GM18505 (cell line): ENCODE measurements at regions not wholly inside any gene's neighbourhood (a gene's known extent, or its start where the extent isn't known, plus 50 kb on each side); places are given as distances from the start of the nearest gene placed in this dataset.
"Not testable (repeated sequence)": the region's sequence is repeated elsewhere in the genome, so short reads cannot be mapped to it uniquely, and the experiment has no call there.

Experiments used
- ATAC-seq: cut with Tn5 transposase; IDR thresholded peaks from one replicate; pipeline ENCODE4 v1.9.1; 2021; ENCODE audit not compliant: unreplicated experiment
- POLR2A ChIP-seq: IDR thresholded peaks from 4 replicates; pipeline ENCODE4 v1.6.1; 2011; ENCODE audit warnings: borderline replicate concordance; ENCODE audit not compliant: insufficient read depth, insufficient read length; ENCODE audit errors: extremely low read depth

DNA sequence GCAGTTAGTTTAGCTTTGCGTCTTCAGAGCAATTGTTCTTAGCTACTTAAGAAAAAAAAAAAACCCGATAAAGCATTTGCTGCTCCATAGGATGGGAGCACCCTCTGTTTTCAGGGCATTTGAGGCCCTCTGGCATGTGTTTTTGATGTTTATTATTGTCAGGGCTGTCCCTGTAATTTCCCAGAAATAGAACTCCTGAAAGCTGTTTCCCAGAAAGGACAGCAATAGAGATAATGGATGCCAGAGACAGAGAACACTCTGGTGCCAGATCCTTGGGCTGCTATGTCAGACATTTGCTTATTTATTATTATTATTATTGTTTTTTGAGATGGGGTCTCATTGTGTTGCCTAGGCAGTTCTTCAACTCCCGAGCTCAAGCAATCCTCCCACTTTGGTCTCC, 201.3 kb downstream of the ALG10 start:
- ATAC-seq, result no peak
- no peak for TF ChIP-seq POLR2A

DNA sequence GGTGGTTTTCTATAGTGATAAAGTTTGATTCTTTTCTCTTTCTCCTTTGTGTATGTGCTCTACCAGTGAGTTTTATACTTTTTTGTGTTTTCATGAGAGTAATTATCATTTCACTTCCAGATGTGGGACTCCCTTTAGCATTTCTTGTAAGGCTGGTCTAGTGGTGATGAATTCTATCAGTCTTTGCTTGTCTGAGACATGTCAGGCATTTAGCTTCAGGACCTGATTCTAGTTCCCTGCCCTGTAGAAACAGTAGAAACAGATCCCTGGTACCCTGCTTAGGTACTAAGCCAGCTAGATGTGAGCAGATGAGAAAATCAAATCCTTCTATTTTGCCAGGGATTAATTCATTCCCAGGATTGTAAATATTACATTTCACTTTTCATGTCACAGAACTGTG, 203.7 kb downstream of the ALG10 start:
- not testable (repeated sequence) for ATAC-seq

DNA sequence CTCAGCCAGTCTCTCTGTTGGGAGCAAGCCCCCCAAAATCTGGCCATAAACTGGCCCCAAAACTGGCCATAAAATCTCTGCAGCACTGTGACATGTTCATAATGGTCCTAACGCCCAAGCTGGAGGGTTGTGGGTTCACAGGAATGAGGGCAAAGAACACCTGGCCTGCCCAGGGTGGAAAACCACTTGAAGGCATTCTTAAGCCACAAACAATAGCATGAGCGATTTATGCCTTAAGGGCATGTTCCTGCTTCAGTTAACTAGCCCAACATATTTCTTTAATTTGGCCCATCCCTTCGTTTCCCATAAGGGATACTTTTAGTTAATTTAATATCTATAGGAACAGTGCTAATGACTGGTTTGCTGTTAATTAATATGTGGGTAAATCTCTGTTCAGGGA, 205.8 kb downstream of the ALG10 start:
- ATAC-seq, result not testable (repeated sequence)

DNA sequence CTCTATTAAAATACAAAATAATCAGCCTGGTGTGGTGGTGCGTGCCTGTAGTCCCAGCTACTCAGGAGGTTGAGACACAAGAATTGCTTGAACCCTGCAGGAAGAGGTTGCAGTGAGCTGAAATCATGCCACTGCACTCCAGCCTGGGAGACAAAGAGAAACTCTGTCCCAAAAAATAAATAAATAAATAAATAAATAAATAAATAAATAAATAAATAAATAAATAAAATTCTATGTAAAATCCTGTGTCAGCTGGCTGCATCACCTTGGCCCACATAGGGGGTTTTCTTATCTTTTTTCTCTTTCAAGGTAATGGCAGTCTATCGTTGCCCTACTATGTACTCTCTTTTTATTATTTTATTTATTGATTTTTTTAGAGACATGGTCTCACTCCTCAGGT, 206.7 kb downstream of the ALG10 start:
- ATAC-seq, result not testable (repeated sequence)

DNA sequence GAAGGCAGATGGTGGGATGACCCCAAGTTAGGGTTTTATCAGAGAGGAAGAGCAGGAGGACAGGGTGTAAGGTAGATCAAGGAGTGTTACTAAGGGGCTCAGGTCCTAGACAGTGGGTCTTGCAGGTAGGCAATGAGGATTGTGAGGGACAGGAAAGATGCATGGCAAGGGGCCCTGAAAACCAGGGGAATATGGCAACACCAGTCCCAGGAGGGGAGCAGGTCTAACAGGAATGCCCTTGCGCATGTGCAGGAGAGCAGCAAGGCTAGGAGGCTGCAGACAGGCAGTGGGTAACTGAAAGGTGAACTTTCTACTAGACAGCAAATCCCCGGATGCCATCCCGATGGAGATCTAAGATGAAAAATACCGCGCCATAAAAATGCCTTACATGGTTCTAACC, 211.3 kb downstream of the ALG10 start:
- no peak for TF ChIP-seq POLR2A
- no peak for ATAC-seq

DNA sequence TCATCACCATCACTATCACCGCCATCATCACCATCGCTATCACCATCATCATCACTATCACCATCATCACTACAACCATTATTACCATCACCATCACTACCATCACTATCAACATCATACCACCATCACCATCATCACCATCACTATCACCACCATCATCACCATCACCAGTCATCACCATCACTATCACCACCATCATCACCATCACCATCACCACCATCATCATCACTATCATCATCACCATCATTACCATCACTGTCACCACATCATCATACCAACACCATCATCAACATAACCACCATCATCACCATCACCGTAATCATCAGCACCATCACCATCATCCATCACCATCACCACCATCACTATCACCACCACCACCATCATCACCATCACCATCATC, 213.8 kb downstream of the ALG10 start:
- no peak for TF ChIP-seq POLR2A
- no peak for ATAC-seq

DNA sequence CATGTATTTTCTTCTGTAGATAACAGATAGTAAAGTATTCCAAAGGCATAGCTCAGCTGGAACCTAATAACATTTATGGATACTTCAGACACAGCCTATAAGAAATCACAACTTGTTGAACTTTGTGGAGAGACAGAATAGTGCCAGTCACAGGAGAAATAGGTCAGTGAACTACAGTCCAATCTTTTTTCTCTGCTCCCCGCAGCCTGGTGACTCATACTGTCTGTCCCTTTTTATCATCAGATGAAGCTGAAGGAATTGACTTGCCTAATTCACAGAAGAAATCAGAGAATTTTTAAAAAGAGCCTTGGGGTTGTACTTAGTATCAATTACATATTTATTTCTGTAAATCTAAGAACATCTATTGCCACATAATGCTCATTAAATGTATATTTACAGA, 222.3 kb downstream of the ALG10 start:
- no peak for TF ChIP-seq POLR2A
- ATAC-seq, result no peak

DNA sequence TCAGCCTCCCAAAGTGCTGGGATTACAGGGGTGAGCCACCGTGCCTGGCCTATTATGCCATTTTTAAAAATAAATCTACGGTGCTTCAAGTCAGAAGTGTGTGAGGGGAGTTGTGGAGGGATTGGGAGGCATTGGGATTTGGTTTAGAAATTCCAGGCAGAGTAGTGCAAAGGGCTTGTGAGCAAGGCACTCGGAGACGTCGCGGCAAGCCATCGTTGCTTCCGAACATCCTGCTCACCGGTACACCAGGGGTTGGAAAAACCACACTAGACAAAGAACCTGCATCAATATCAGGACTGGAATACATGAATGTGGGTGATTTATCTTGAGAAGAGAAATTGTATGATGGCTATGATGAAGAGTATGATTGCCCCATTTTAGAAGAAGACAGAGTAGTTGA, 227.0 kb downstream of the ALG10 start:
- no peak for TF ChIP-seq POLR2A
- ATAC-seq, result no peak

DNA sequence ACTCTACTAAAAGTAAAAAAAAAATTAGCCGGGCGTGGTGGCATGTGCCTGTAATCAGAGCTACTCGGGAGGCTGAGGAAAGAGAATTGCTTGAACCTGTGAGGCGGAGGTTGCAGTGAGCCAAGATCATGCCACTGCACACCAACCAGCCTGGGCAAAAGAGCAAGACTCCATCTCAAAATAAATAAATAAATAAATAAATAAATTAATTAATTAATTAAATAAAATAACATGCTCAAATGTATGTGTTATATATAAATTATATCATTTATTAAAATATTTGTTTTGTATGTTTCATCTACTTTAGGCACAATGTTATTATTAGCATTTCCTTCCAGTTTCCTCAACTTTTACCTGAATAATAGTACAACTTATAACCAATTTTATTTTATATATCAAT, 229.6 kb downstream of the ALG10 start:
- ATAC-seq, result not testable (repeated sequence)

DNA sequence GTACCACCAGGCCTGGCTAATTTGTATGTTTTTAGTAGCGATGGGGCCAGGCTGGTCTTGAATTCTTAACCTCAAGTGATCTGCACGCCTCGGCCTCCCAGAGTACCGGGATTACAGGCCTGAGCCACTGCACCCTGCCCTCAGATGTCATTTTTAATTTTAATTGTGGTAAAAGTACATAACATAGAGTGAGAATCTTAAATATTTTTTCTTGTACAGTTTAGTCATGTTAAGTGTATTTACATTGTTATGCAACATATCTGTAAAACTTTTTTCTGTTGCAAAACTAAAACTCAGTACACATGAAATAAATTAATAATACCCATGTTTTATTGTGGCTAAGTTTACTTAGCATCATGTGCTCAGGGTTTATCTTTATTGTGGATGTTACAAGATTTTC, 231.4 kb downstream of the ALG10 start:
- ATAC-seq, result no peak
- no peak for TF ChIP-seq POLR2A

DNA sequence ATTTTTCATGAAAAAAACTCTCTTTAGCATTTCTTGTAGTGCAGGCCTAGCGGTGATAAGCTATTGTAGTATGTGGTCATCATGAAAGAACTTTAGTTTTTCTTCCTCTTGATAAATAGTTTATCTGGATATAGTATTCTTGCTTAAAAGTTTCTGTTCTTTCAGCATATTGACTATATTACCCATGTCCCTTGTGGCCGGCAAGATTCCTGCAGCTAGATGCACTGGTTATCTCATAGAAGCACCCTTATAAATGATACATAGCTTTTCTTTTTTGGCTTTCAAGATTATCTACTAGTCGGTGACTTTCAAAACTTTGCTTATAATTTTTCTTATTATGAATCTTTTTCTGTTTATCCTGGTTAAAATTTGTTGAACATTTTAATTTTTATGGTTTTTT, 234.8 kb downstream of the ALG10 start:
- TF ChIP-seq POLR2A, result no peak
- ATAC-seq, result no peak

DNA sequence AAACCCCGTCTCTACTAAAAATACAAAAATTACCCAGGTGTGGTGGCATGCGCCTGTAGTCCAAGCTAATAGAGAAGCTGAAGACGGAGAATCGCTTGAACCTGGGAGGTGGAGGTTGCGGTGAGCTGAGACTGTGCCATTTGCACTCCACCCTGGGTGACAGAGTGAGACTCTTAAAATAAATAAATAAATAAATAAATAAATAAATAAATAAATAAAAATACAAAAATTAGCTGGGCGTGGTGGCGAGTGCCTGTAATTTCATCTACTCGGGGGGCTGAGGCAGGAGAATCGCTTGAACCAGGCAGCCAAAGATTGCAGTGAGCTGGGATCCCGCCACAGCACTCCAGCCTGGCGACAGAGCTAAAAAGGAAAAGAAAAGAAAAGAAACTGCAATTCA, 239.8 kb downstream of the ALG10 start:
- not testable (repeated sequence) for ATAC-seq

DNA sequence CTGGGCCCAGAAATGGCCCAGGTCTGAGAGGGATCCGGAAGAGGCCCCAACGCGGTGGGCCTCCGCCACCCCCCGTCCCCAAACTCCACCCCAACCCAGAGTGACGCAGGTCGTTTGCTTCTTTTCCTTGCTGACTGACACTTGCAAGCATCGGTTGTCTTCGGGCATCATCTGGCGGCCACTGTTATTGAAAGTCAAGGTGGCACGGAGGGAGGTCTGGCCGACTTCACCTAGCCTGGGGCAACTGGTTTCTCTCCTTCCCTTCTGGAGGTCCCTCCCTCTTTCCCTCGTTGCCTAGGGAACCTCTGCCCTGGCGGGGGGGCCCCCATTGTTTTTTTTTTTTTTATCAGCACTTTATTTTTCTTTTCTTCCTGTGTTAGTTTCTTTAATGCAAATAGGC, 241.8 kb downstream of the ALG10 start:
- no peak for ATAC-seq
- no peak for TF ChIP-seq POLR2A

DNA sequence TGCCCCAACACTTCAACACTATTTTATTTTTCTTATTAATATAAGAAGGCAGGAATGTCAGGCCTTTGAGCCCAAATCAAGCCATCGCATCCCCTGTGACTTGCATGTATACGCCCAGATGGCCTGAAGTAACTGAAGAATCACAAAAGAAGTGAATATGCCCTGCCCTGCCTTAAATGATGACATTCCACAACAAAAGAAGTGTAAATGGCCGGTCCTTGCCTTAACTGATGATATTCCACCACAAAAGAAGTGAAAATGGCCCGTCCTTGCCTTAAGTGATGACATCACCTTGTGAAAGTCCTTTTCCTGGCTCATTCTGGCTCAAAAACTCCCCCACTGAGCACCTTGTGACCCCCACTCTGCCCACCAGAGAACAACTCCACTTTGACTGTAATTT, 251.4 kb downstream of the ALG10 start:
- not testable (repeated sequence) for ATAC-seq

DNA sequence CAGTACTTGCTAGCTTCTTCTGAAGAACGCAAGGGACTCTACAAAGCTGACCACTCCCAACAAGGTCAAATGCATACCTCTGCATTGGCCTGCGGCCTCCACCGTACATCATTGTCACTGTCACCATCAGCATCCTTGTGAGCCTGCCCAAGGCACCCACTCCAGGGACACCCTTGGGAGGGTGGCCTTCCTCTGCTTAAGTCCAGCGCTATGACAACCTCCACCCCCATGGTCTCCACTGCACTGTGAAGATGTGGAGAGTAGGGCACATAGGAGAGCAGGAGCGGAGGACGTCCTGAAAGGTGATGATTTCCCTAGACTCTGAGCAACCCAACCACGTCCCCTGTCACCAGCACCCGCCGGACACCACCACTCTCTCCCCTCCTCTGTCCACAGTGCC, 252.8 kb downstream of the ALG10 start:
- TF ChIP-seq POLR2A, result no peak
- no peak for ATAC-seq

DNA sequence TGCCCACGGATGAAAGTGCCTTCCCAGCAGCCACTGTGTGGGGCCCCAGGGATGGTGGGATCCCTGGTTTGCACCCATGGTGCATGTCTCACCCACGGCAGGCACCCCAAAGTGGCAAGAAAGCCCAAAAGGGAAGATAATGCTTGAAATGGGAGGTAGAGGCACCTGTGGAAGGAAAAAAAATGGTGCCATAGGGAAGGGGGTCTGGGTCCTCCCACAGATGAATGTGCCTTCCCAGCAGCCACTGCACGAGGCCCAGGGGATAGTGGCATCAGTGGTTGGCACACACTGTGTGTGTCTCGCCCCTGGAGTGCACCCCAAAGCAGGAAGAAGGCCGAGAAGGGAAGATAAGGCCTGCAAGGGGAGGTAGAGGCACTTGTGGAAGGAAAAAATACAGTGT, 264.2 kb downstream of the ALG10 start:
- ATAC-seq, result no peak
- no peak for TF ChIP-seq POLR2A
